HEK293 (cell line): ENCODE measurements at regions not wholly inside any gene's neighbourhood (a gene's known extent, or its start where the extent isn't known, plus 50 kb on each side); places are given as distances from the start of the nearest gene placed in this dataset.

Source experiments
- CTCF ChIA-PET: fragments of 350-600 bp; formaldehyde crosslinking; extraction: SDS; loops from one replicate; lab custom pipeline; 2021; ENCODE audit warnings: antibody characterized with exemption; lab: Yijun Ruan, JAX
- POLR2A ChIA-PET: fragments of 300-600 bp; formaldehyde crosslinking; extraction: SDS; loops from one replicate; lab custom pipeline; 2020; ENCODE audit warnings: antibody characterized with exemption, inconsistent platforms; lab: Yijun Ruan, JAX
- H3K27ac ChIP-seq: fragments of 200-500 bp; sonication (Bioruptor generic); 2 replicates; pipeline ENCODE4 v1.5.1; 2014; ENCODE audit warnings: low read depth, low read length, control low read depth, inconsistent platforms; ENCODE audit errors: extremely low read depth
- H3K36me3 ChIP-seq, 2 experiments: fragments of 200-500 bp in 1 of 2; sonication (Bioruptor generic) in 1 of 2; 1 replicate in 1 of 2; 2 replicates in 1 of 2; pipeline ENCODE4 v1.5.1; 2014 to 2017; ENCODE audit warnings: inconsistent platforms in 2 of 2, low read length in 2 of 2; ENCODE audit not compliant: control insufficient read depth in 2 of 2, insufficient read depth in 1 of 2
- H3K4me1 ChIP-seq: fragments of 200-500 bp; sonication (Bioruptor generic); 2 replicates; pipeline ENCODE4 v1.5.1; 2014; ENCODE audit warnings: mild to moderate bottlenecking, low read length, inconsistent platforms; ENCODE audit not compliant: control insufficient read depth, insufficient read depth
- H3K4me3 ChIP-seq: 2 replicates; pipeline ENCODE4 v1.5.1; 2011; ENCODE audit warnings: low read depth, mild to moderate bottlenecking, control low read depth, low read length, moderate library complexity
- H3K9me3 ChIP-seq: fragments of 200-500 bp; sonication (Bioruptor generic); 2 replicates; pipeline ENCODE4 v1.5.1; 2014; ENCODE audit warnings: low read depth, low read length, inconsistent platforms; ENCODE audit not compliant: control insufficient read depth, insufficient read depth
- EGR2 ChIP-seq: fragments of 450-650 bp; formaldehyde crosslinking; IDR thresholded peaks from 2 replicates; pipeline ENCODE4 v1.5.1; 2016; ENCODE audit warnings: low read depth, missing biosample characterization, missing genetic modification characterization
- GLI2 ChIP-seq: fragments of 450-650 bp; formaldehyde crosslinking; IDR thresholded peaks from 2 replicates; pipeline ENCODE4; 2017; ENCODE audit warnings: missing biosample characterization, missing genetic modification characterization, low read depth, borderline replicate concordance
- MEIS1 ChIP-seq: sonication (generic); formaldehyde crosslinking; IDR thresholded peaks from 2 replicates; pipeline ENCODE4 v1.8.1; 2022; ENCODE audit warnings: missing genetic modification reagents, mild to moderate bottlenecking, borderline replicate concordance
- SCRT1 ChIP-seq: fragments of 450-650 bp; formaldehyde crosslinking; IDR thresholded peaks from 2 replicates; pipeline ENCODE4 v1.5.1; 2016; ENCODE audit warnings: missing biosample characterization, missing genetic modification characterization, borderline replicate concordance
- SP2 ChIP-seq: fragments of 450-650 bp; formaldehyde crosslinking; IDR thresholded peaks from 2 replicates; pipeline ENCODE4 v1.5.1; 2016; ENCODE audit warnings: missing biosample characterization, missing genetic modification characterization
- SP7 ChIP-seq: fragments of 450-650 bp; formaldehyde crosslinking; IDR thresholded peaks from 2 replicates; pipeline ENCODE4 v1.5.1; 2016; ENCODE audit warnings: missing biosample characterization, missing genetic modification characterization
- ZFP37 ChIP-seq: fragments of 450-650 bp; formaldehyde crosslinking; IDR thresholded peaks from 2 replicates; pipeline ENCODE4 v1.5.1; 2016; ENCODE audit warnings: missing biosample characterization, missing genetic modification characterization
- ZIC2 ChIP-seq: fragments of 450-650 bp; formaldehyde crosslinking; IDR thresholded peaks from 2 replicates; pipeline ENCODE4 v1.5.1; 2016; ENCODE audit warnings: missing biosample characterization, missing genetic modification characterization
- ZNF114 ChIP-seq: fragments of 450-650 bp; formaldehyde crosslinking; IDR thresholded peaks from 2 replicates; pipeline ENCODE4 v1.5.0; 2017; ENCODE audit warnings: missing biosample characterization, missing genetic modification characterization
- ZNF146 ChIP-seq: fragments of 450-650 bp; formaldehyde crosslinking; IDR thresholded peaks from 2 replicates; pipeline ENCODE4 v1.5.1; 2016; ENCODE audit warnings: missing biosample characterization, missing genetic modification characterization
- ZNF23 ChIP-seq: fragments of 450-650 bp; formaldehyde crosslinking; IDR thresholded peaks from 2 replicates; pipeline ENCODE4 v1.5.1; 2016; ENCODE audit warnings: missing biosample characterization, missing genetic modification characterization, borderline replicate concordance
- ZNF24 ChIP-seq: fragments of 450-650 bp; formaldehyde crosslinking; IDR thresholded peaks from 2 replicates; pipeline ENCODE4 v1.5.1; 2016; ENCODE audit warnings: missing biosample characterization, missing genetic modification characterization
- ZNF335 ChIP-seq: fragments of 450-650 bp; formaldehyde crosslinking; conservative IDR thresholded peaks from 2 replicates; pipeline ENCODE4 v1.5.1; 2016; ENCODE audit warnings: missing biosample characterization, missing genetic modification characterization
- ZNF341 ChIP-seq: fragments of 450-650 bp; formaldehyde crosslinking; IDR thresholded peaks from 2 replicates; pipeline ENCODE4; 2016; ENCODE audit warnings: low read depth, missing biosample characterization, missing genetic modification characterization
- ZNF350 ChIP-seq: fragments of 450-650 bp; formaldehyde crosslinking; IDR thresholded peaks from 2 replicates; pipeline ENCODE4 v1.5.0; 2017; ENCODE audit warnings: missing biosample characterization, mild to moderate bottlenecking, missing genetic modification characterization
- ZNF37A ChIP-seq: fragments of 450-650 bp; IDR thresholded peaks from 2 replicates; pipeline ENCODE4 v1.5.1; 2018; ENCODE audit warnings: missing biosample characterization, missing genetic modification characterization
- ZNF394 ChIP-seq: fragments of 450-650 bp; formaldehyde crosslinking; IDR thresholded peaks from 2 replicates; pipeline ENCODE4 v1.5.1; 2016; ENCODE audit warnings: missing biosample characterization, missing genetic modification characterization, mild to moderate bottlenecking, moderate library complexity, borderline replicate concordance
- ZNF423 ChIP-seq: fragments of 450-650 bp; formaldehyde crosslinking; IDR thresholded peaks from 2 replicates; pipeline ENCODE4 v1.5.1; 2016; ENCODE audit warnings: missing biosample characterization, missing genetic modification characterization
- ZNF544 ChIP-seq: fragments of 450-650 bp; formaldehyde crosslinking; IDR thresholded peaks from 2 replicates; pipeline ENCODE4 v1.5.0; 2017; ENCODE audit warnings: missing biosample characterization, missing genetic modification characterization
- ZNF596 ChIP-seq: fragments of 450-650 bp; IDR thresholded peaks from 2 replicates; pipeline ENCODE4 v1.5.0; 2018; ENCODE audit warnings: missing biosample characterization, mild to moderate bottlenecking, missing genetic modification characterization, moderate library complexity
- ZNF600 ChIP-seq: fragments of 450-650 bp; formaldehyde crosslinking; IDR thresholded peaks from 2 replicates; pipeline ENCODE4 v1.5.1; 2016; ENCODE audit warnings: missing biosample characterization, missing genetic modification characterization
- ZNF624 ChIP-seq: fragments of 450-650 bp; formaldehyde crosslinking; IDR thresholded peaks from 2 replicates; pipeline ENCODE4 v1.5.1; 2017; ENCODE audit warnings: missing biosample characterization, missing genetic modification characterization
- ZNF664 ChIP-seq: fragments of 450-650 bp; formaldehyde crosslinking; IDR thresholded peaks from 2 replicates; pipeline ENCODE4 v1.5.1; 2016; ENCODE audit warnings: missing biosample characterization, missing genetic modification characterization
- ZNF777 ChIP-seq: fragments of 450-650 bp; formaldehyde crosslinking; IDR thresholded peaks from 2 replicates; pipeline ENCODE4 v1.5.1; 2017; ENCODE audit warnings: missing biosample characterization, missing genetic modification characterization, borderline replicate concordance
- TF ChIP-seq, protein P1 (sequence below): fragments of 450-650 bp; formaldehyde crosslinking; IDR thresholded peaks from 2 replicates; pipeline ENCODE4 v1.5.1; 2016; ENCODE audit warnings: missing biosample characterization, missing genetic modification characterization
- TF ChIP-seq, protein P2 (sequence below): fragments of 450-650 bp; formaldehyde crosslinking; IDR thresholded peaks from 2 replicates; pipeline ENCODE4 v1.5.1; 2016; ENCODE audit warnings: missing biosample characterization, missing genetic modification characterization, low read depth
- TF ChIP-seq, protein P3 (sequence below): fragments of 450-650 bp; formaldehyde crosslinking; IDR thresholded peaks from 2 replicates; pipeline ENCODE4 v1.5.1; 2017; ENCODE audit warnings: missing biosample characterization, missing genetic modification characterization
- TF ChIP-seq, protein P4 (sequence below): fragments of 450-650 bp; formaldehyde crosslinking; IDR thresholded peaks from 2 replicates; pipeline ENCODE4 v1.5.1; 2016; ENCODE audit warnings: missing biosample characterization, missing genetic modification characterization
- TF ChIP-seq, protein P5 (sequence below): fragments of 450-650 bp; formaldehyde crosslinking; IDR thresholded peaks from 2 replicates; pipeline ENCODE4 v1.5.1; 2016; ENCODE audit warnings: missing biosample characterization, missing genetic modification characterization

DNA sequence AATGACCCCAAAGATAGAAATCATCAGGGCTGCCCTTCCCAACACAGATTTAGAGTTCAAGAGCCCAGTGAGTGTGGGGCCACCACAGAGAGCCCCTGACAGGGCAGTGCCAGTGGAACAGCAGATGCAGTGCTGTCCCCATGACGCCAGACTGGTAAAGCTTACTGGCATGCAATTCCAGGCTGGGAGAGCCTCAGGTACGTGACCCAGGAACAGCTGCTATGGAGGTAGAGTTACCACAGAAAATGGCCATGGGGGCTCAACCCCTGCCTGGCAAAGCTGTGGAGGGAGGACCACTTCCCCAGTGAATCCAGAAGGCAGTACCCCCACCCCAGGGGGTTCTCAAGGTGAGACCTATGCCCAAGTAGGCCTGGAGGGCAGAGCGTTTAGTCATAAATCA, 228.5 kb downstream of the POLR1F start:
- TF ChIP-seq ZFP37 (no peak), ZNF777 (tag by site-specific recombination) (no peak), ZNF341 (tag by site-specific recombination) (no peak), ZNF544 (tag by site-specific recombination) (no peak), ZNF394 (no peak), ZNF596 (tag by site-specific recombination) (no peak), ZNF37A (tag by site-specific recombination) (no peak), ZNF624 (tag by site-specific recombination) (no peak), ZNF350 (no peak), ZNF423 (tag by site-specific recombination) (no peak), ZNF146 (tag by site-specific recombination) (no peak), MEIS1 (no peak), ZNF23 (tag by site-specific recombination) (no peak), SCRT1 (no peak), ZNF24 (tag by site-specific recombination) (no peak)
- TF ChIP-seq, protein P1, sequence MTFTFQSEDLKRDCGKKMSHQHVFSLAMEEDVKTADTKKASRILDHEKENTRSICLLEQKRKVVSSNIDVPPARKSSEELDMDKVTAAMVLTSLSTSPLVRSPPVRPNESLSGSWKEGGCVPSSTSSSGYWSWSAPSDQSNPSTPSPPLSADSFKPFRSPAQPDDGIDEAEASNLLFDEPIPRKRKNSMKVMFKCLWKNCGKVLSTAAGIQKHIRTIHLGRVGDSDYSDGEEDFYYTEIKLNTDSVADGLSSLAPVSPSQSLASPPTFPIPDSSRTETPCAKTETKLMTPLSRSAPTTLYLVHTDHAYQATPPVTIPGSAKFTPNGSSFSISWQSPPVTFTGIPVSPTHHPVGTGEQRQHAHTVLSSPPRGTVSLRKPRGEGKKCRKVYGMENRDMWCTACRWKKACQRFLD: no peak
- TF ChIP-seq, protein P2, sequence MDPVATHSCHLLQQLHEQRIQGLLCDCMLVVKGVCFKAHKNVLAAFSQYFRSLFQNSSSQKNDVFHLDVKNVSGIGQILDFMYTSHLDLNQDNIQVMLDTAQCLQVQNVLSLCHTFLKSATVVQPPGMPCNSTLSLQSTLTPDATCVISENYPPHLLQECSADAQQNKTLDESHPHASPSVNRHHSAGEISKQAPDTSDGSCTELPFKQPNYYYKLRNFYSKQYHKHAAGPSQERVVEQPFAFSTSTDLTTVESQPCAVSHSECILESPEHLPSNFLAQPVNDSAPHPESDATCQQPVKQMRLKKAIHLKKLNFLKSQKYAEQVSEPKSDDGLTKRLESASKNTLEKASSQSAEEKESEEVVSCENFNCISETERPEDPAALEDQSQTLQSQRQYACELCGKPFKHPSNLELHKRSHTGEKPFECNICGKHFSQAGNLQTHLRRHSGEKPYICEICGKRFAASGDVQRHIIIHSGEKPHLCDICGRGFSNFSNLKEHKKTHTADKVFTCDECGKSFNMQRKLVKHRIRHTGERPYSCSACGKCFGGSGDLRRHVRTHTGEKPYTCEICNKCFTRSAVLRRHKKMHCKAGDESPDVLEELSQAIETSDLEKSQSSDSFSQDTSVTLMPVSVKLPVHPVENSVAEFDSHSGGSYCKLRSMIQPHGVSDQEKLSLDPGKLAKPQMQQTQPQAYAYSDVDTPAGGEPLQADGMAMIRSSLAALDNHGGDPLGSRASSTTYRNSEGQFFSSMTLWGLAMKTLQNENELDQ (tag by site-specific recombination): no peak
- TF ChIP-seq, protein P3, sequence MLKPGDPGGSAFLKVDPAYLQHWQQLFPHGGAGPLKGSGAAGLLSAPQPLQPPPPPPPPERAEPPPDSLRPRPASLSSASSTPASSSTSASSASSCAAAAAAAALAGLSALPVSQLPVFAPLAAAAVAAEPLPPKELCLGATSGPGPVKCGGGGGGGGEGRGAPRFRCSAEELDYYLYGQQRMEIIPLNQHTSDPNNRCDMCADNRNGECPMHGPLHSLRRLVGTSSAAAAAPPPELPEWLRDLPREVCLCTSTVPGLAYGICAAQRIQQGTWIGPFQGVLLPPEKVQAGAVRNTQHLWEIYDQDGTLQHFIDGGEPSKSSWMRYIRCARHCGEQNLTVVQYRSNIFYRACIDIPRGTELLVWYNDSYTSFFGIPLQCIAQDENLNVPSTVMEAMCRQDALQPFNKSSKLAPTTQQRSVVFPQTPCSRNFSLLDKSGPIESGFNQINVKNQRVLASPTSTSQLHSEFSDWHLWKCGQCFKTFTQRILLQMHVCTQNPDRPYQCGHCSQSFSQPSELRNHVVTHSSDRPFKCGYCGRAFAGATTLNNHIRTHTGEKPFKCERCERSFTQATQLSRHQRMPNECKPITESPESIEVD: no peak
- TF ChIP-seq, protein P4, sequence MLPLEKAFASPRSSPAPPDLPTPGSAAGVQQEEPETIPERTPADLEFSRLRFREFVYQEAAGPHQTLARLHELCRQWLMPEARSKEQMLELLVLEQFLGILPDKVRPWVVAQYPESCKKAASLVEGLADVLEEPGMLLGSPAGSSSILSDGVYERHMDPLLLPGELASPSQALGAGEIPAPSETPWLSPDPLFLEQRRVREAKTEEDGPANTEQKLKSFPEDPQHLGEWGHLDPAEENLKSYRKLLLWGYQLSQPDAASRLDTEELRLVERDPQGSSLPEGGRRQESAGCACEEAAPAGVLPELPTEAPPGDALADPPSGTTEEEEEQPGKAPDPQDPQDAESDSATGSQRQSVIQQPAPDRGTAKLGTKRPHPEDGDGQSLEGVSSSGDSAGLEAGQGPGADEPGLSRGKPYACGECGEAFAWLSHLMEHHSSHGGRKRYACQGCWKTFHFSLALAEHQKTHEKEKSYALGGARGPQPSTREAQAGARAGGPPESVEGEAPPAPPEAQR (tag by site-specific recombination): no peak
- Histone ChIP-seq H3K27ac (no peak overlapping the region), H3K9me3 (no peaks in the 10 kb centered on the region), H3K4me3 (no peak overlapping the region), H3K4me1 (no peaks in the 10 kb centered on the region), H3K36me3 (no peaks in the 10 kb centered on the region)
- CTCF ChIA-PET: interaction anchor here (3.8 kb wide), 1 partner anchor 11 kb away, joined by 21 read pairs; no protein-coding TSS in a partner anchor
- POLR2A ChIA-PET: no interaction called here

DNA sequence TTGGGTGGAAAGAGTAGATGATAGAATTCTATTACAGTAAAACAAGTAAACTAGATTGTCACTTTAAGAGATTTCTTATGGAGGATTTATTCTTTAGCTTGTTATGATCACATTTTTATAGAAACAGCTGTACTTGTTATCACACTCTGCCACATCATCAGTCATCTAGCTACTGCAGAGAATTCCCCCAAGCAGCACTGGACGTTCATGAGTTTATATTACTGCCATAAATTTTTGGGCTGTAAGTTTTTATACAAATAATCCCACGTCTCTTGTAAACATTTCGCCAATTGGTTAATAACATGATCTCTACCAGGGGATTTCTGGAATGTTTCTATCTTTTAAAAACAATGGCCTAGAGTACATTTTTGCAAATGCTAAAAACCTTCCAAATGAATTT, 238.8 kb downstream of the POLR1F start:
- ChIA-PET POLR2A (no interaction called here), CTCF (interaction anchor here (0.9 kb wide), 1 partner anchor 12 kb away, joined by 3 read pairs; no protein-coding TSS in a partner anchor)
- Histone ChIP-seq H3K4me3 (no peak overlapping the region), H3K27ac (no peak overlapping the region), H3K36me3 (no peaks in the 10 kb centered on the region), H3K4me1 (no peaks in the 10 kb centered on the region), H3K9me3 (no peaks in the 10 kb centered on the region)
- no peak for TF ChIP-seq ZNF664
- no peak for TF ChIP-seq SP2 (tag by site-specific recombination)
- TF ChIP-seq GLI2: no peak
- TF ChIP-seq SP7 (tag by site-specific recombination): no peak
- TF ChIP-seq, protein P5, sequence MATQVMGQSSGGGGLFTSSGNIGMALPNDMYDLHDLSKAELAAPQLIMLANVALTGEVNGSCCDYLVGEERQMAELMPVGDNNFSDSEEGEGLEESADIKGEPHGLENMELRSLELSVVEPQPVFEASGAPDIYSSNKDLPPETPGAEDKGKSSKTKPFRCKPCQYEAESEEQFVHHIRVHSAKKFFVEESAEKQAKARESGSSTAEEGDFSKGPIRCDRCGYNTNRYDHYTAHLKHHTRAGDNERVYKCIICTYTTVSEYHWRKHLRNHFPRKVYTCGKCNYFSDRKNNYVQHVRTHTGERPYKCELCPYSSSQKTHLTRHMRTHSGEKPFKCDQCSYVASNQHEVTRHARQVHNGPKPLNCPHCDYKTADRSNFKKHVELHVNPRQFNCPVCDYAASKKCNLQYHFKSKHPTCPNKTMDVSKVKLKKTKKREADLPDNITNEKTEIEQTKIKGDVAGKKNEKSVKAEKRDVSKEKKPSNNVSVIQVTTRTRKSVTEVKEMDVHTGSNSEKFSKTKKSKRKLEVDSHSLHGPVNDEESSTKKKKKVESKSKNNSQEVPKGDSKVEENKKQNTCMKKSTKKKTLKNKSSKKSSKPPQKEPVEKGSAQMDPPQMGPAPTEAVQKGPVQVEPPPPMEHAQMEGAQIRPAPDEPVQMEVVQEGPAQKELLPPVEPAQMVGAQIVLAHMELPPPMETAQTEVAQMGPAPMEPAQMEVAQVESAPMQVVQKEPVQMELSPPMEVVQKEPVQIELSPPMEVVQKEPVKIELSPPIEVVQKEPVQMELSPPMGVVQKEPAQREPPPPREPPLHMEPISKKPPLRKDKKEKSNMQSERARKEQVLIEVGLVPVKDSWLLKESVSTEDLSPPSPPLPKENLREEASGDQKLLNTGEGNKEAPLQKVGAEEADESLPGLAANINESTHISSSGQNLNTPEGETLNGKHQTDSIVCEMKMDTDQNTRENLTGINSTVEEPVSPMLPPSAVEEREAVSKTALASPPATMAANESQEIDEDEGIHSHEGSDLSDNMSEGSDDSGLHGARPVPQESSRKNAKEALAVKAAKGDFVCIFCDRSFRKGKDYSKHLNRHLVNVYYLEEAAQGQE (tag by site-specific recombination): no peak
- TF ChIP-seq ZNF114 (tag by site-specific recombination): no peak
- no peak for TF ChIP-seq ZNF600 (tag by site-specific recombination)
- no peak for TF ChIP-seq EGR2 (tag by site-specific recombination)
- no peak for TF ChIP-seq ZIC2 (tag by site-specific recombination)
- no peak for TF ChIP-seq ZNF335
